ENCODE measurements at regions not wholly inside any gene's neighbourhood (a gene's known extent, or its start where the extent isn't known, plus 50 kb on each side); places are given as distances from the start of the nearest gene placed in this dataset.

DNA sequence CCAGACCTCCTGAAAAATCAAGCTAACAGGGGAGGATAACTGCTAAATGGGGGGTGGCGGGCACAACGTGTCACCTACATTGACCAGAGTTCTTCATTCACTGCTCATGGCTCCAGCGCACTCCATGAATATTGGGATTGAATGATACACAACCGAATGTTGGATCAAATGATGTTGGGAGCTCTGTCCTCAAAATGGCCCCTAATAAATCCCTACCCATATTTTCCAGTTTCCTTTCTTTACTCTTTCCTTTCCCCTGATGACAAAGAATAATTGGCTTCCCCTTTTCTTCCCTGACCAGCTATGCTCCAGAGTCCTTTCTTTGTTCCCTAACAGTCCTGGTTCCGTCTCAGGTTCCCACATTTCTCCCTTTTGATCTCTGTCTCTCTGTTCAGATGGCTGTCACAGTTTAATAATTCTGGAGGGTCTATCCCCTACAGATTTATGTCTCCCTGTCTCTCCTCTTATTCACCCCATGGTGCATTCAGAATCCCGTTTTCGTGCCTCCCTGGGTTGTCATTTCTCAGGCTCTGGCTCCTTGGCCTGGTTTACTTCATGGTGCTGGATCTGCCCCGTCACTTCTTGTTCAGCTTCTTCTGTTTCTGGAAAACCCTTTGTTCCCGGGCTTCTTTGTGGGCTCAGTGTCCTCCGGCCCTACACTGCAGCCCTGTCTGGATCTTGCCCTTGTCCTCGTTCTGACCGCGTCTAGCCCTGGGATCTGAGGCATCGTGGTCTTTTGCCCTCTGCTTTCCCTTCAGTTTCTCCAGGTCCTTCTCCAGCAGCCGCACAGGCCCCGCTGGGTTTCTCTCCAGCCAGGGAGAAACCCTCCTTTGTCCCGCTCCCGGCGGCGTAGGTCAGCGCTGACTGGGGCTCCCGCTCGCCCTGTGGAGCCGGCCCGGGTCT is 78.3 kb downstream of the NDUFS5 start:
- peaks cover 0 to 56% (median 53%) of the 10 kb centered on the region in 4 donors for H3K4me1 ChIP-seq
- intact Hi-C loops (cut with DNase I): loop anchor here (5.0 kb wide), 1 partner anchor 303 kb away; no protein-coding TSS in a partner anchor
- peak; percentile 73 for DNase-seq

DNA sequence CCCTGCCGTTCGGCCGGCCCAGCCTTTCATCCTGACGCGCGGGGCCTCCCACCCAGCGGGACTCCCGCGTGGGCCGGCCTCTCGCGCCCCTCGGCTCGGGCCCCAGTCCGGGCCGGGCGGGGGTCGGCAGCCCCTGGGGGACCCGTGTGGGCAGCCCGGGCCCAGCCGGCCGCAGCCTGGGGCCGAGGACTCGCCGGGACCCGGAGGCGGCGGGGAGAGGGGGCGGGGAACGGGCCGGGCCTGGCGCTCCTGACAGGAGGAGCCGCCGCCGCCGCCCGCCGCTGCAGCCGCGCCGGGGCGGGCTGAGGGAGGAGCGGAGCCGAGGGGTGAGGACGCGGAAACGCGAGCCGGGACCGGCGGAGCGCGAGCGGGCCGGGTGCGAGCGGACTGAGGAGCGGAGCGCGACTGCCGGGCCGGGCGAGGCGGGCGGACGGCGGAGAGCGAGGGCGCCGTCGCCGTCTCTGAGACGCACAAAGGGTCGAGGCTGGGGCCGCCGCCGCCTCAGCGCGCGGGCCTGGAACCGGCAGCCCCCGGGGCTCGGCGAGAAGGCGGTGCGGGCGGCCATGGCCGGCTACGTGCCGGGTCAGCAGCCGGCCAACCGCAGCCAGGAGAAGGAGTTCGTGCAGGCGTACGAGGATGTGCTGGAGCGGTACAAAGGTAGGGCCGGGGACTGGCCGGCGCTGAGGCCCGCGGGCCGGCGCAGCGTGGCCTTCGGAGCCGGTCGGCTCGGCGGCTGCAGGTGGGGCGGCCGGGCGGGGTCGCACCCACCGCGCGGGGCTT is 79.1 kb downstream of the NDUFS5 start:
- TF ChIP-seq EP300 (IDR thresholded peaks at IDR 0.05) (no peak), POLR2AphosphoS5 (IDR thresholded peaks at IDR 0.05) (peak in 3 of 4 donors; percentile 16 to 89 (median 89))
- no peaks in the 10 kb centered on the region for H3K9me3 ChIP-seq
- intact Hi-C loops (cut with DNase I): loop anchor here (5.0 kb wide), 1 partner anchor 302 kb away; no protein-coding TSS in a partner anchor
- peaks cover 0 to 64% (median 58%) of the 10 kb centered on the region in 4 donors for H3K4me1 ChIP-seq
- peak overlapping the region; percentile 94 to 99 (median 97) for H3K27ac ChIP-seq
- H3K36me3 ChIP-seq: no peaks in the 10 kb centered on the region
- H3K4me3 ChIP-seq: peak overlapping the region; percentile 51 to 99 (median 92)
- H3K27me3 ChIP-seq: no peaks in the 10 kb centered on the region
- peak; percentile 90 for DNase-seq
- 1% methylated on average over 116 of the region's 116 CpGs for WGBS, 2 donors

More for the DNA sequence above, 78.3 kb downstream of the NDUFS5 start:
- WGBS, 2 donors: 35 to 52% methylated on average over 25 of the region's 25 CpGs
- peak overlapping the region; percentile 51 to 99 (median 92) for H3K4me3 ChIP-seq
- H3K27me3 ChIP-seq: no peaks in the 10 kb centered on the region
- no peaks in the 10 kb centered on the region for H3K9me3 ChIP-seq
- H3K36me3 ChIP-seq: no peaks in the 10 kb centered on the region
- TF ChIP-seq POLR2AphosphoS5 (IDR thresholded peaks at IDR 0.05) (peak in 2 of 4 donors; percentile 38 to 50), EP300 (IDR thresholded peaks at IDR 0.05) (no peak)
- peak overlapping the region; percentile 94 to 99 (median 97) for H3K27ac ChIP-seq

DNA sequence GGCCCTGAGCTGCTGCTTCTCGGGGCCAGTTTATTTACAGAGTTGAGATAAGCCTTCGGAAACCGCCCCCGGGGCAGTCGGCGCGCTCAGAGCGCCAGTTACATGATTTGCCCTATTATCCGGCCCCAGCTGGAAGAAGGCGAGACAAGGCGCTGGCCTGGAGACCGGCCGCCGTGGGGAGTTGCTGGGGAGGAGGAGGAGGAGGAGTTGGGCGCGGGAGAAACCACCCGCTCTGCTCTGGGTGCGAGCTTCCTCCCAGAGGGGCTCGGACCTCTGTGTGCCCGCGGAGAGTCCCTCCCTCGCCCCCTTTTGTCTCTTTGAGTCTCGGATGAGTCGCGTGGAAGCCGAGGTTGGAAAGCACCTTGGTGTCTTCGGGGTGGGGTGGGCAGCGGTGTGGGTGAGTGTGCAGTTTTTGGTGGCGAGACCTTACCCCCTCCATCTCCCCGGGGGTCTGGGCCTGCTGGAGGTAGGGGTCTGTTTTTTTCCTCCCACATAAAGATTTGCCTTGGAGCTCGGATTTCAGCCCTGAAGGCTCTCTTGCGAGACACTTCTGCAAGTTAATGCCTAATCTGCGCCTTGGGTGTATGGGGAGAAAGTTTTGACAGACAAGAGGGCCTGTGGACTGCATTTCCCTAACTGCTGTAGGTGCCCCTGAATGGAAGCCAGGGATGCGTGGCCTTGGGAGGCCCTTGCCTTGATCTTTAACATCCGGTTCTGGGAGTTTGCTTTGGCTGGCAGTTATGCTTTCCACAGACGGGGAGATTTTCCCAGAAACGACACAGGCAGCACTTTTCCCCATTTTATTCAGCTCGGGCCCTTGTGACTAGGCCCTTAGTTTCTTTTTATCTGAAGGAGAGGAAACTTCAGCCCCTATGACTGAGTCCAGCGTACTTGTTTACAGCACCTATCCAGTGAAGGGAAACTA is 80.0 kb downstream of the NDUFS5 start:
- Histone ChIP-seq H3K4me1 (peaks cover 0 to 73% (median 67%) of the 10 kb centered on the region in 4 donors), H3K27me3 (no peaks in the 10 kb centered on the region), H3K9me3 (no peaks in the 10 kb centered on the region), H3K27ac (peak overlapping the region; percentile 94 to 99 (median 97)), H3K4me3 (peak overlapping the region; percentile 51 to 99 (median 92)), H3K36me3 (no peaks in the 10 kb centered on the region)
- TF ChIP-seq POLR2A (IDR thresholded peaks at IDR 0.05): no peak
- peak in 2 of 4 donors; percentile 6 to 21 for TF ChIP-seq POLR2AphosphoS5 (IDR thresholded peaks at IDR 0.05)
- DNase-seq: peak; percentile 81
- intact Hi-C loops (cut with DNase I): loop anchor here (5.0 kb wide), 1 partner anchor 301 kb away; no protein-coding TSS in a partner anchor
- 1 to 5% methylated on average over 39 of the region's 39 CpGs for whole genome bisulfite sequencing, 2 donors

DNA sequence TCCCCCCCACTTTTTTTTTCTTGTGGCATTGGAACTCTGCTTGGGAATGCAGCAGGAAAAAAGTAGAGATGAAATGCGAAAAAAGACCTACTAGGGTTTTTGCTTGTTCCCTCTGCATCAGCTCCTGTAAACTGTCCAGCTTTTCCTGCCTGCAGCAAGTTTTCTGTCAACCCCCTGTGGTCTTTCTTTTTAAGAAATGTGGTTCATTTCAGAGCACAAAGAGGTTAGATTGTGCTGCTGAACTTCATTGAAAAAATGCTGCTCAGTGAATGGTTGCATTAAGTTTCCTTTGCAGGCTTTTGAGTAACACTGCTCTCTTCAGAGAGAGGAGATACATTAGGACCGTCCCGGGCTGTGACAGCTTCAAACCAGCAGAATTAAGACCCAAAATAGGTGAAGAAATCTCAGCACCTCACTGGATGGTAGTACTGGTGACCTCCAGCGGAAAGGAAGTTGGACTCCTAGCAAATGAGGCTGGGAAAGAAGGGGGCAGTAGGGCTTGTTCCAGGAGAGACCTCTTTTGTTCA is 80.7 kb downstream of the NDUFS5 start:
- no peak for DNase-seq
- intact Hi-C loops (cut with DNase I): loop anchor here (5.0 kb wide), 1 partner anchor 300 kb away; no protein-coding TSS in a partner anchor
- H3K36me3 ChIP-seq: no peaks in the 10 kb centered on the region
- H3K4me3 ChIP-seq: peak overlapping the region; percentile 51 to 99 (median 92)
- H3K27me3 ChIP-seq: no peaks in the 10 kb centered on the region
- WGBS, 2 donors: 64 to 70% methylated on average over 4 of the region's 4 CpGs
- H3K9me3 ChIP-seq: no peaks in the 10 kb centered on the region
- no peak for TF ChIP-seq POLR2AphosphoS5 (IDR thresholded peaks at IDR 0.05)
- TF ChIP-seq POLR2A (IDR thresholded peaks at IDR 0.05): no peak
- TF ChIP-seq, protein P1, sequence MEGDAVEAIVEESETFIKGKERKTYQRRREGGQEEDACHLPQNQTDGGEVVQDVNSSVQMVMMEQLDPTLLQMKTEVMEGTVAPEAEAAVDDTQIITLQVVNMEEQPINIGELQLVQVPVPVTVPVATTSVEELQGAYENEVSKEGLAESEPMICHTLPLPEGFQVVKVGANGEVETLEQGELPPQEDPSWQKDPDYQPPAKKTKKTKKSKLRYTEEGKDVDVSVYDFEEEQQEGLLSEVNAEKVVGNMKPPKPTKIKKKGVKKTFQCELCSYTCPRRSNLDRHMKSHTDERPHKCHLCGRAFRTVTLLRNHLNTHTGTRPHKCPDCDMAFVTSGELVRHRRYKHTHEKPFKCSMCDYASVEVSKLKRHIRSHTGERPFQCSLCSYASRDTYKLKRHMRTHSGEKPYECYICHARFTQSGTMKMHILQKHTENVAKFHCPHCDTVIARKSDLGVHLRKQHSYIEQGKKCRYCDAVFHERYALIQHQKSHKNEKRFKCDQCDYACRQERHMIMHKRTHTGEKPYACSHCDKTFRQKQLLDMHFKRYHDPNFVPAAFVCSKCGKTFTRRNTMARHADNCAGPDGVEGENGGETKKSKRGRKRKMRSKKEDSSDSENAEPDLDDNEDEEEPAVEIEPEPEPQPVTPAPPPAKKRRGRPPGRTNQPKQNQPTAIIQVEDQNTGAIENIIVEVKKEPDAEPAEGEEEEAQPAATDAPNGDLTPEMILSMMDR (IDR thresholded peaks at IDR 0.05): no peak
- TF ChIP-seq EP300 (IDR thresholded peaks at IDR 0.05): no peak
- H3K27ac ChIP-seq: peak overlapping the region; percentile 94 to 99 (median 97)
- H3K4me1 ChIP-seq: peaks cover 0 to 76% (median 74%) of the 10 kb centered on the region in 4 donors

DNA sequence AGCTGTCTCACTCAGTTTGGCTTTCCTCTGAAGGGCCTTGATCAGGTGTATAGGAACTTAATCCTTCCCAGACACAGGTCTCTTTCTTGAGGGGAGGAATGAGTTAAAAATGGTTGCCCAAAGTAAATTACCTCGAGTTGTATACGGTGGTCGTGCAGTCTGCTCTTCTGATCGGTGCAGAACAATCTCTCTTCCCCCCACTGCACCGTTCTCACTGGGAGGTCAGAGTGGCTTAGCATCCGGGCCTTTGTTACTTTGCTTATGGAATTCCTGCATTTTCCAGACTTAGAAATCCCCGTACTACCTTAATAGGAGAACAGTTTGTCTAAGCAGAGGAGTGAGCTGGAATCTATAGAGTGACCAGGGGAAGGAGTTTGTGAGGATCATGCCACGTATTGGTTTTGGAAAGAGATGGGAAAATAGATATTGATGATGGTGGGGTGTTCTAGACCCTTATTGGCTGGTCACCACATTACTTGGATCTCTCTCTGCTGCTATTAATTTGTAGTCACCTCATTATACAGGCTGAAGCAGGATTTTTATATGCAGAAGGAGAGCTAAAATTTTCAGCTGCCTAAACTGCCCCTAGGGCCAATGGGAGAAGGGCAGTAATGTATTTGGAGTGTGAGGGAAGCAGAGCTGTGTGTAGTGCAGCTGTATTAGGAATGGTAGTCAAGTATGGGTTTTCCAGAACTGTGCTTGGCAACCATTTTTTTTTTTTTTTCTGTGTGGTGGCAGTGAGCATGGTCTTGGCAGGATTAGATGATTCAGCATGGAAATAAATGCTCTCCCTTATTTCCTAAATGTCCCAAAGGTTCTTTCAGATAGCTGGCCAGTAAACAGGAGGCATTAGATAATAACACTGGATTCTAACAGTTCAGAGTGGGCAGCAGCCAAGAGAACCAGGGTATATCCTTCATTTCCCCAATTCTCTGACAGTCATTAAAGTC is 81.5 kb downstream of the NDUFS5 start:
- no peak for DNase-seq
- intact Hi-C loops (cut with DNase I): loop anchor here (5.0 kb wide), 1 partner anchor 300 kb away; no protein-coding TSS in a partner anchor
- Histone ChIP-seq H3K36me3 (no peaks in the 10 kb centered on the region), H3K4me3 (peak overlapping the region; percentile 0 to 99 (median 92)), H3K27me3 (no peaks in the 10 kb centered on the region), H3K27ac (peak overlapping the region; percentile 94 to 99 (median 97)), H3K4me1 (peaks cover 0 to 78% (median 77%) of the 10 kb centered on the region in 4 donors), H3K9me3 (no peaks in the 10 kb centered on the region)
- 56 to 69% methylated on average over 8 of the region's 8 CpGs for WGBS, 2 donors
- TF ChIP-seq, protein P1 (IDR thresholded peaks at IDR 0.05): no peak
- TF ChIP-seq POLR2A (IDR thresholded peaks at IDR 0.05): no peak
- TF ChIP-seq POLR2AphosphoS5 (IDR thresholded peaks at IDR 0.05): peak in 2 of 4 donors; percentile 27 to 28
- no peak for TF ChIP-seq EP300 (IDR thresholded peaks at IDR 0.05)

Data from sigmoid colon (tissue), 6 donors.